Gastrocnemius medialis (tissue), 4 donors: ENCODE measurements at regions not wholly inside any gene's neighbourhood (a gene's known extent, or its start where the extent isn't known, plus 50 kb on each side); places are given as distances from the start of the nearest gene placed in this dataset.

Source experiments
- ATAC-seq, 2 donors: fragments of 150-250 bp; one replicate each; pipeline ENCODE4 v1.9.1; 2016
- DNase-seq, 2 donors: peaks; one replicate each; pipeline ENCODE4 v3.0.0-alpha.2; 2019
- H3K27ac ChIP-seq, 4 donors: fragments of 200-600 bp; sonication (generic); 1 replicate in 1 of 4; 2 replicates in 3 of 4; pipeline ENCODE4 v1.5.1; 2016 to 2018; ENCODE audit warnings: mild to moderate bottlenecking in 2 of 4, moderate library complexity in 1 of 4
- H3K27me3 ChIP-seq, 3 donors: fragments of 200-600 bp; sonication (generic) in 2 of 3; 1 replicate in 1 of 3; 2 replicates in 2 of 3; pipeline versions ENCODE4 v1.5.1 to v1.6.0; 2016 to 2019; ENCODE audit warnings: mild to moderate bottlenecking in 1 of 3, moderate library complexity in 1 of 3
- H3K36me3 ChIP-seq, 2 donors: fragments of 200-600 bp; sonication (generic) in 1 of 2; one replicate each; pipeline ENCODE4 v1.5.1; 2017 to 2018
- H3K4me1 ChIP-seq, 2 donors: fragments of 200-600 bp; sonication (generic) in 1 of 2; one replicate each; pipeline ENCODE4 v1.5.1; 2016 to 2017; ENCODE audit warnings: mild to moderate bottlenecking in 2 of 2
- H3K4me3 ChIP-seq, 4 donors: fragments of 200-600 bp; sonication (generic) in 3 of 4; 1 replicate in 1 of 4; 2 replicates in 3 of 4; pipeline ENCODE4 v1.5.1; 2016 to 2019; ENCODE audit warnings: mild to moderate bottlenecking in 2 of 4
- H3K9me3 ChIP-seq, 3 donors: fragments of 200-600 bp; sonication (generic) in 2 of 3; 1 replicate in 1 of 3; 2 replicates in 2 of 3; pipeline ENCODE4 v1.5.1; 2016 to 2019
- POLR2A ChIP-seq, 2 donors: fragments of 450-650 bp; IDR thresholded peaks; one replicate each; pipeline ENCODE4 v1.6.1; 2017; ENCODE audit warnings: antibody characterized with exemption in 2 of 2, mild to moderate bottlenecking in 2 of 2, moderate library complexity in 2 of 2
- in situ Hi-C, 4 donors: fragments of 200-750 bp; cut with MboI; loops; one replicate each; pipeline versions ENCODE4 v1.15.0 to v1.8.0; 2017; ENCODE audit warnings: low sequenced_read_pairs in 4 of 4
- intact Hi-C: fragments of 100-400 bp; cut with DNase I; formaldehyde crosslinking; loops from one replicate; pipeline ENCODE4 v1.15.1; 2023; ENCODE audit warnings: low total_unique reads
- TF ChIP-seq, protein P1 (sequence below), 5 experiments: fragments of 450-650 bp in 3 of 5; fragments of 200-600 bp in 2 of 5; sonication (generic) in 2 of 5; IDR thresholded peaks in 4 of 5; conservative IDR thresholded peaks in 1 of 5; 1 replicate in 4 of 5; 2 replicates in 1 of 5; pipeline ENCODE4 v1.5.1; 2016 to 2019; ENCODE audit warnings: antibody characterized with exemption in 5 of 5, mild to moderate bottlenecking in 3 of 5, moderate library complexity in 3 of 5

DNA sequence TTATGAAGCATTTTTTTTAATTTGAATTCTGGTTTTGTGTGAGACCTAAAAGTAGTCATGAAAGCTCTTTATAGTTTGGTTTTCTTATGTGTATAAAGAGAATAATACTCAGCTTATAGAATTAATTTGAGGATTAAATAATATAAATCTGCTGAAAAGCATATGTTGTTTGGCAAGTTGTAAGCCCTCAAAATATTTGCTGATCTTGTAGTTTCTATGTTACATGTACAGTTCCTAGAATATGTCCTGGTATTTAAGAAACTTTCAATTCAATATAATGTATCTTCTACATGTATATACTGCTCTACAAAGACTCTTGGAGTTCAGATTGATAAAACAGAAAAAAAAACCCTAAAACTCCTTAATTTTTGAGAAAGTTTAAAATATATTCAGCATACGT is 605.5 kb upstream of the FAM98A start:
- H3K4me3 ChIP-seq: no peak overlapping the region
- intact Hi-C loops (no loop called here), in situ Hi-C loops (no loop called here)
- H3K4me1 ChIP-seq: no peaks in the 10 kb centered on the region
- DNase-seq (no peak), ATAC-seq (no peak)
- TF ChIP-seq POLR2A (IDR thresholded peaks at IDR 0.05): no peak
- TF ChIP-seq, protein P1, sequence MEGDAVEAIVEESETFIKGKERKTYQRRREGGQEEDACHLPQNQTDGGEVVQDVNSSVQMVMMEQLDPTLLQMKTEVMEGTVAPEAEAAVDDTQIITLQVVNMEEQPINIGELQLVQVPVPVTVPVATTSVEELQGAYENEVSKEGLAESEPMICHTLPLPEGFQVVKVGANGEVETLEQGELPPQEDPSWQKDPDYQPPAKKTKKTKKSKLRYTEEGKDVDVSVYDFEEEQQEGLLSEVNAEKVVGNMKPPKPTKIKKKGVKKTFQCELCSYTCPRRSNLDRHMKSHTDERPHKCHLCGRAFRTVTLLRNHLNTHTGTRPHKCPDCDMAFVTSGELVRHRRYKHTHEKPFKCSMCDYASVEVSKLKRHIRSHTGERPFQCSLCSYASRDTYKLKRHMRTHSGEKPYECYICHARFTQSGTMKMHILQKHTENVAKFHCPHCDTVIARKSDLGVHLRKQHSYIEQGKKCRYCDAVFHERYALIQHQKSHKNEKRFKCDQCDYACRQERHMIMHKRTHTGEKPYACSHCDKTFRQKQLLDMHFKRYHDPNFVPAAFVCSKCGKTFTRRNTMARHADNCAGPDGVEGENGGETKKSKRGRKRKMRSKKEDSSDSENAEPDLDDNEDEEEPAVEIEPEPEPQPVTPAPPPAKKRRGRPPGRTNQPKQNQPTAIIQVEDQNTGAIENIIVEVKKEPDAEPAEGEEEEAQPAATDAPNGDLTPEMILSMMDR (IDR thresholded peaks at IDR 0.05 in 4 of 5, conservative IDR thresholded peaks at IDR 0.05 in 1 of 5): no peak
- H3K27ac ChIP-seq: no peak overlapping the region
- H3K27me3 ChIP-seq: no peaks in the 10 kb centered on the region
- no peaks in the 10 kb centered on the region for H3K9me3 ChIP-seq
- no peaks in the 10 kb centered on the region for H3K36me3 ChIP-seq

GRCh38 chr2:34201099-34201498 is 602.0 kb upstream of the FAM98A start:
- intact Hi-C loops: no loop called here
- no peak for DNase-seq

GRCh38 chr2:34199971-34200370 is 600.9 kb upstream of the FAM98A start:
- TF ChIP-seq, protein P1 (IDR thresholded peaks at IDR 0.05 in 4 of 5, conservative IDR thresholded peaks at IDR 0.05 in 1 of 5): no peak
- TF ChIP-seq POLR2A (IDR thresholded peaks at IDR 0.05): no peak
- no peak overlapping the region for H3K27ac ChIP-seq
- no peaks in the 10 kb centered on the region for H3K36me3 ChIP-seq
- no peaks in the 10 kb centered on the region for H3K4me1 ChIP-seq
- ATAC-seq (no peak), DNase-seq (no peak)
- intact Hi-C loops: no loop called here
- in situ Hi-C loops: no loop called here
- H3K9me3 ChIP-seq: no peaks in the 10 kb centered on the region
- no peak overlapping the region for H3K4me3 ChIP-seq
- no peaks in the 10 kb centered on the region for H3K27me3 ChIP-seq

More at GRCh38 chr2:34201099-34201498, 602.0 kb upstream of the FAM98A start:
- Histone ChIP-seq H3K27ac (no peak overlapping the region), H3K27me3 (no peaks in the 10 kb centered on the region), H3K4me3 (no peak overlapping the region), H3K9me3 (no peaks in the 10 kb centered on the region), H3K4me1 (no peaks in the 10 kb centered on the region), H3K36me3 (no peaks in the 10 kb centered on the region)
- in situ Hi-C loops: no loop called here
- ATAC-seq: no peak
- no peak for TF ChIP-seq POLR2A (IDR thresholded peaks at IDR 0.05)
- TF ChIP-seq, protein P1 (IDR thresholded peaks at IDR 0.05 in 4 of 5, conservative IDR thresholded peaks at IDR 0.05 in 1 of 5): no peak

- H3K27me3 ChIP-seq: no peaks in the 10 kb centered on the region
- no peaks in the 10 kb centered on the region for H3K9me3 ChIP-seq
- no peak for ATAC-seq
- no peaks in the 10 kb centered on the region for H3K36me3 ChIP-seq
- no peak overlapping the region for H3K4me3 ChIP-seq
- in situ Hi-C loops: no loop called here
- no peak for TF ChIP-seq POLR2A (IDR thresholded peaks at IDR 0.05)
- TF ChIP-seq, protein P1 (IDR thresholded peaks at IDR 0.05 in 4 of 5, conservative IDR thresholded peaks at IDR 0.05 in 1 of 5): no peak
- no peak for DNase-seq
- H3K4me1 ChIP-seq: no peaks in the 10 kb centered on the region
- intact Hi-C loops: no loop called here
- no peak overlapping the region for H3K27ac ChIP-seq
Measured at GRCh38 chr2:34193164-34193563, 594.1 kb upstream of the FAM98A start.
